HUDEP-2 (cell line): ENCODE measurements at regions not wholly inside any gene's neighbourhood (a gene's known extent, or its start where the extent isn't known, plus 50 kb on each side); places are given as distances from the start of the nearest gene placed in this dataset.

Experiments used
- DNase-seq, 76 experiments: peaks; one replicate each; lab custom pipeline; 2025; ENCODE audit not compliant: unreplicated experiment in 76 of 76; lab: John Stamatoyannopoulos, UW

DNA sequence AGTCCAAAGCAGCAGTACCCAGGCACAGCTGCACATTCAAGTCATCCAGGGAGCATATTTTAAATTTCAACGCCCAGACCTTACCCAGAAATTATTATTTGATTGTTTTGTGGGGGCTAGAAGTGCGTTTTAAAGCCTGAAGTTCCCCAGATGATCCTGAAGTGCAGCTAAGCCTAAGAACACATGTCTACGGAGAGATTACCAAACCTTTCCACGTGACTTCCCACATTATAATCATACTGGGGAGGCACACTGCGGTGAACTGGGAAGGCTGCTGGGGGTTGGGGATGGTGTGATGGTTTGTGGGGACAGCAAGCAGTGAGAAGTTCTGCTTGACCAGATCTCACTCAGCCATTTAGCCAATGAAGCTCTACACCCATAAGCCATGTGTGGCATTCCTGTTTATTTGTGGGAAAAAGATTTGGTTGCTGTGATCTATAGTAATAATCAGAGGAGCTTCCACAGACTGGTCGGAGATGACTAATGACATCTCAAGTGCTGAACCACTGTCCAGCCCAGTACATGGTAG lies 93.4 kb upstream of the CDH6 start:
- no peak for DNase-seq

DNA sequence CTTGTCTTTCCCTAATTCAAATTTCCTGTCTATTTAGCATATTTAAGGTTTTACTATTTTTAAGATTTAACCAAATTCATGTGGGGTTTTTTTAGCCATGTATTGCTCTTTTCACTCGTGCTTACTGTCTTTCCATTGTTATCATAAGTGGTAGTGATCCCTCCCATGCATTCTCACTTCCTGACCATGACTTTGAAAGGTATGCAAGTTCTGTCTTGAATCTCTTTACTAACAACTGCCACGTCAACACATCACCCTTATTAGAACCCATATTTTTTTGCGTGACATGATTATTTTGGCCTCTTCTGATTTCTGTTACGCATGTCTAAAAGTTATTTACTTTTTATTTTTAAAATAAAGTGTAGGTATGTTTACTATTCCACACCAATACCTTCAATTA lies 94.7 kb upstream of the CDH6 start:
- DNase-seq = no peak

GRCh38 chr5:31097851-31098250 lies 95.6 kb upstream of the CDH6 start:
- no peak for DNase-seq

- peak in 38 of 76 experiments; percentile 1 to 90 (median 70) for DNase-seq
Observed at GRCh38 chr5:31096238-31096865, 97.1 kb upstream of the CDH6 start.

GRCh38 chr5:31095796-31096195 lies 97.7 kb upstream of the CDH6 start:
- no peak for DNase-seq

DNA sequence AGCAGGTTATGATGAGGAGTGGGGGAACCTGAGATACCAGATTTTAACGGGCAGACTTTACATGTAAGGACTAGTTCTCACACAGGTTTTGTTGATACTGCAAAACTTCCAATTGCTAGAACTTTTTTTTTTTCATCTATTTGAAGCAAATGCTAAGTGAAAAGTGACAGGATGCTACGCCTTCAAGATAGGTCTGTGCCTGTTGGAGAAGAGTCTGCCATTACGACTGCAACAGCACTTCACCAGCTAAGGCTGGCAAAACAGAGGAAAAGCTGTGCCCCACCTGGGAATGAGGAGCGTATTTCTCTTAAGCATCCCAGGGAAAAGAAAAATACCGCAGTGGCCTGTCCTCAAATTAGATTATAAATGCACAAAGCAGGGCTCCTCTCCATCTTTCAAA lies 102.0 kb upstream of the CDH6 start:
- DNase-seq = no peak

GRCh38 chr5:31090467-31090866 lies 103.0 kb upstream of the CDH6 start:
- DNase-seq = no peak

DNA sequence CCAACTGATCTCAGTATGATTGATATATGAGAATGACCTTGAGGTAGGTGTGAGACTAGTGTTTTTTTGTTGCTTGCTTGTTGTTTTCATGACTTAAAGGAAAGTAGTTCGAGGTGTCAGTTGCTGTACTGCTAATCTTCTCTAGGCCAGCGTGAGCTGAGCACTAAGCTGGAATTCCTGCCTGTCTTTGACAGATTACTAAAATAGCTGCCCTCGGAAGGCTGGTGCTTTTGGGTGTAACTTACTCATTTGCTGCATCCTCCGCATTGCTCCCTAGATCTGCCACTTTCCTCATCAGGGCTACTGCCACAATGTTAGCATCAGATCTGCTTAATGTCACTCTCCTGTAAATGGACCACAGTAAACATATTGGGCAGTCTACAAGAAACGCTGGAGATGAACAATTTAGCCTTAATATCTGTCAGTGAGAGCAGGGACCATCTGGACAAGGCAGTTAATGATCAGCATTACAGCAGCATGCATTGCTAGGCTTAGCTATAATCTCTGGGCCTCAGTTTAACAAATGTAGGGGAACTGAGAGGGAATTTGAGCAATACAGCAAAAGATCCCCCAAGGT lies 106.6 kb upstream of the CDH6 start:
- peak in 19 of 76 experiments; percentile 5 to 48 (median 16) for DNase-seq

GRCh38 chr5:31084871-31085270 lies 108.6 kb upstream of the CDH6 start:
- peak in 55 of 76 experiments; percentile 6 to 95 (median 65) for DNase-seq

DNA sequence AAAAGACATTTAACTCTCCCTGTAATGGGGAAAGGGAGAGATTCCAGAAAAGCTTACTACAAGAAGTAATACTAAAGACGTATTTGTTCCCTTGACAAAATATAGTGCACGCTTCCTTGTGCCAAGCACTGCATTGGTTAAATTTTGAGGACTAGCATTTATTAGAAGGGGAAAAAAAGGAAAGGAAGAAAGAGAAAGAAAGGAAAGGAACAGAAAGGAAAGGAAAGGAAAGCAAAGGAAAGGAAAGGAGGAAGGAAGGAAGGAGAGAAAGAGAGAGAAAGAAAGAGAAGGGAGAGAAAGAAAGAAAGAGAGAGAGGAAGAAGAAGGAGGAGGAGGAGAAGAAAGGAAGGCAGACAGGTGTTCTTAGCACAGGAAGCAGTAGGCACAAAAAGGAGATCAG lies 110.1 kb upstream of the CDH6 start:
- no peak for DNase-seq

GRCh38 chr5:31079668-31080067 lies 113.8 kb upstream of the CDH6 start:
- DNase-seq = no peak

- peak in 73 of 76 experiments; percentile 14 to 95 (median 67) for DNase-seq
Observed at GRCh38 chr5:31078956-31079355, 114.5 kb upstream of the CDH6 start.

DNA sequence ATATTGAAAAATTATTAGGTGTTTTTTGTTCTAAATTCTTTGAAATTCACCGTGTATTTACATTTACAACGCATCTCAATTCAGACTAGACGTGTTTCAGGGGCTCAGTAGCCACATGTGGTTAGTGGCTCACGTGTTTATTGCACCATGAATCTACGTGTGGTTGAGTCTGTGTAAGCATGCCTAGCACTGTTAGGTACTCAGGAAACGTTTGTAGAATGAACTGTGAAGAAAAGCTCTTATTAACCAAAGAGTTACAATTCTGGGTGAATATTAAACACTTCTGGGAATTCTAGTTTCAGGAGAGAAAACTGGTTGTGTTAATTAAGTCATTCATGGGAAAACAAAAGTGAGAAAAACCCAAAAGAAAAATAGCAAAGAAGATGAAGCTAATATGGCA lies 117.5 kb upstream of the CDH6 start:
- no peak for DNase-seq

DNA sequence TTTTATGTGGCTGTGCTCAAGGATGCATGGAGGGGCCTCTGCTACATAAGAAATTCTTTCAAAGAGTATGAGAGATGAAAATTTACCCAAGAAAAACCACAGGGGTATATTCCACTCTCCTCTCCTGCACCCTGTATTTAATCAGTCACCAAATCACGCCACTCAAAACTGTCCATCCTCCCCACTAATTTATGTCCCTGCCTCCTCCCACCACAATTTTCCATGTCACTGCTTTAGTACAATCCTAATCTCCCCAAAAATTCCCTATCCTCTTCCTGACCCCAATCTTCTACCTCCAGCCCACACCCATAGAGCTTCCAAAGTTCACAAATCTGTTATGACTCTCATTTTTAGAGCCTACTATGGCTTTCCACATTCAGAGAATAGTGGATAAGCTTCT lies 125.2 kb upstream of the CDH6 start:
- DNase-seq = no peak

DNA sequence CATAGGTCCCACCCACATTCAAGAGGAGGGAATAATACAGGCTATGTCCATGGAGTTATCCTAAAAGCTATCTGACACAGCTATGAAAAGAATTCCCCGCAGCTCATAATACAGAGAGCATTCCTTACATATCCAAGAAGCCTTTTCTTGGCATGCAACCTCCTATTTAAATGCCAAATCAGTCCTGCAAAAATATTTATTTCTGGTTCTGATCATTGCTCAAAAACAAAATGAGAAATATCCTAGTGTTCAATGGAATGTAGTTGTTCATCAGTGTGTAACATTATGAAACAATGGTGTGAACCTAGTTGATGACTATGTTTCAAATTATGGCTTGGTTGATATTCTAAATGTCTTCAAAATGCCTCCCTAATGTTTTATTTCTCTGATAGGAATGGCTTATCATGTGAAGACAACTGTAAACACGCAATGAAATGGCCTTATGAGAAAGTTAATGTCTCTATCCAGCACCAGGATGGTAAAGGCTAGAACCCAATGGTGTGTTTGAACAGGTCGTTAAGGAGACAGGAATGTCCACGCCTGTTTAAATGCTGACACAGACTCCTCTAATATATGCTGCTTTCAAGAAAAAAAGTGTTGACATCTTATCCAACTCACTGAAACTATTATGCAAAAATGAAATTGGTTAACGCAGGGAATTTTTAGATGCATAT lies 126.7 kb upstream of the CDH6 start:
- DNase-seq = no peak

DNA sequence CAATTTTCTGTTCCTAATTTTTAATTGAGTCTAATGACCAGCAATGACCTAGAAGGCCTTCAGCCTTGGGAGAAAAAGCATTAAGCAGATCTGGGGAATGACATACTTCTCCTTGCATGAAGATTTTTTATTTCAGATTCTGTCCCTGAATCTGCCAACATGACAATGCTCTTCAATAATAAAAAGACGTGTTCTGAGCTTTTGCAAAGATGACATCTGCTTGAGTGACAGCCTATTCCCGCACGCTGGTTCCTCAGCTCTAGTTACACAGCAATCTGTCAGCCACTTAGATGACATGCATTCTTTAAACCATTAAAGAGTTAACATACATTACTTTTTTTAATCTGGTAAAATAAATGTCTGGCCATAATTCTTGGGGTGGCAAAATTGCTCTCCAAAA lies 129.3 kb upstream of the CDH6 start:
- no peak for DNase-seq

DNA sequence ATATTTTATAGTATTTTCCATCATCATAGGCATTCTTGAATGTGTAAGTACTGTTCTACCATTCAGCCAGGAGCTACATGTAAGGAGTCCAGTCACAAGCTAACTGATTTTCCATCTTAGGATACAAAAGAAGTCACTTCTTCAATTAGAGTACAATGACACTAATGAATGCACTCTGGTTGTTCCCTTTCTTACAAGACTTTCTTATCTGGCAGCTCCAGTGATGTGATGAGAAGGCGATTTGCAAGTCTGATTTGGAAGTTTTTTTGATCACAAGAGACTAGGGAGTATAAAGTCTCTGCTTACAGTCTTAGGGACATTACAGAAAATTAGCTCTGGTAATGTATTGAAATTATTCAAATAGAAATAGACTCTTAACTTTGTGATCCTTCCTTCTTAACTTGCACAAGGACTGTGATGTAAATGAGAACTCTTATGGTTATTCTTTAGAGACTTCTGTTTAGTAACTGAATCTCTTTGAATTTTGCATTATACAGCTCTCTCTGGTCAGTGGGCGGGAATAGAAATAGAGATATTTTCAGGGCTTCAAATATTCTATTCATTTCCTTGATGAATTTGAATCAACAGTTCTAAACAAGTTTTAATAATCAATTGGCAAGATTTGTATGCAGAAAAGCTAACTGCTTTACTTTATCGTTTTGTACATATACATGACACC lies 130.4 kb upstream of the CDH6 start:
- peak in 36 of 76 experiments; percentile 2 to 73 (median 29) for DNase-seq

- DNase-seq = no peak
Observed at GRCh38 chr5:31059889-31060288, 133.6 kb upstream of the CDH6 start.

GRCh38 chr5:31054453-31054852 lies 139.0 kb upstream of the CDH6 start:
- DNase-seq = no peak

DNA sequence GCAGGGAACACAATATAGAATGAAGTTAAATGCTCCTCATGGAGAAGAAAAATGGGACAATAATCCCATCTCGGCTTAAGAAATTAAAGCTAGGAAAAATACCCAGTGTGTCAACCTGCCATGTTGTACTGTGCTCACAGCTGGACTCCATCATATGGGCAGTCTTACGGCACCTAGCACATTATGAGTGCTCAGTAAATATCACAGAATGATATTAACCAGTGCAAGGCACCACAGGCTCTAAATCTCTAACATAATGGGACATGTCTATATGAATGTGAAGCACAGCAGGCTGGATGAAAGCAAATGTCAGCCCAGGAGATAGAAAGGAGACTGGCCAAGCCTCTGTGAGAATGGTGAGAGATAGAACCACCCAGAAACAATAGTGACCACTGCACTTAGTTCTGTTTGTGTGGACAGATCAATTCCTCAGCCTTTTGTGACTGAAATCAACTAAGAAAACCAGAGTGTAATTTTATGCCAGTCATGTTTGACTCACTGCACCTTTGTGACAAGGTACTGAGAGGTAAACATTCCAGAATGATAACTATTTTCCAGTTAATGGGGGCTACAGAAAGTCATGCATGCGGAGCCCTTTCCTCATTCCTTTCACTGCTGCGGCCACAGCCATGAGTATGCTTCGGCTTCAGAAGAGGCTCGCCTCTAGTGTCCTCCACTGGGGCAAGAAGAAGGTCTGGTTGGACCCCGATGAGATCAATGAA lies 140.4 kb upstream of the CDH6 start:
- DNase-seq = no peak

DNA sequence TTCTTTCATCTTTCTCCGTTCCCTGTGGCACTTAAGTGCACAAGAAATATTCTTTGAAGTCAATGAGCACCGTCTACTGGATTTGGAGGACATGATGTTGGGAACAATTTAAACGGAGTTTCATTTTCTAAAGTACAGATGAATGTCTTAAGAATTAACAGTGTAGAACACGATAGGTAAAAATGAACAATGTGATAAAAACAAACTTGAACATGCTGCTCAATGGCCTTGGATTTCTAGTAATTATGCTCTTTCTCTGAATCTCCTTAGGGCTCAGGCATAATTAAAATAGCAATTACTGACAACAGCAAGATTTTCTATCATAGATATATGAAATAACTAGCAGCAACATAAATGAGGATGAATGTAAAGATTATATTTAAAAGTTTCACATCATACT lies 142.2 kb upstream of the CDH6 start:
- no peak for DNase-seq
